Naive B cell (primary cell): ENCODE measurements at regions not wholly inside any gene's neighbourhood (a gene's known extent, or its start where the extent isn't known, plus 50 kb on each side); places are given as distances from the start of the nearest gene placed in this dataset.
A peak's percentile ranks its signal among the peaks of the same experiment; 100 is the strongest.

Experiments used
- ATAC-seq, 2 donors: fragments of 150-1000 bp; cut with Tn5 transposase; 2 replicates each; pipeline ENCODE4 v1.10.0; 2021; ENCODE audit warnings: low read depth in 2 of 2, mild to moderate bottlenecking in 2 of 2, moderate library complexity in 2 of 2
- DNase-seq: peaks from one replicate; pipeline ENCODE4 v3.0.0; 2022
- H3K27ac Mint-ChIP-seq, 6 donors: one replicate each; pipeline ENCODE4 v1.8.0; 2020 to 2022; ENCODE audit warnings: mild to moderate bottlenecking in 6 of 6, mixed read lengths in 6 of 6, moderate library complexity in 5 of 6, inconsistent platforms in 2 of 6
- H3K27me3 Mint-ChIP-seq, 3 donors: one replicate each; pipeline ENCODE4 v1.8.0; 2021 to 2022; ENCODE audit warnings: mixed read lengths in 3 of 3, mild to moderate bottlenecking in 1 of 3
- H3K36me3 Mint-ChIP-seq, 2 donors: one replicate each; pipeline ENCODE4 v1.8.0; 2020 to 2022; ENCODE audit warnings: mixed read lengths in 2 of 2, inconsistent platforms in 1 of 2, mild to moderate bottlenecking in 1 of 2
- H3K4me1 Mint-ChIP-seq, 3 donors: one replicate each; pipeline ENCODE4 v1.8.0; 2020 to 2022; ENCODE audit warnings: mixed read lengths in 3 of 3, inconsistent platforms in 1 of 3, mild to moderate bottlenecking in 1 of 3, moderate library complexity in 1 of 3
- H3K4me3 Mint-ChIP-seq, 8 donors: one replicate each; pipeline ENCODE4 v1.8.0; 2020 to 2022; ENCODE audit warnings: mild to moderate bottlenecking in 8 of 8, mixed read lengths in 8 of 8, moderate library complexity in 8 of 8, inconsistent platforms in 2 of 8
- H3K9me3 Mint-ChIP-seq, 7 donors: one replicate each; pipeline ENCODE4 v1.8.0; 2020 to 2022; ENCODE audit warnings: mixed read lengths in 7 of 7, mild to moderate bottlenecking in 5 of 7, inconsistent platforms in 2 of 7, moderate library complexity in 1 of 7

DNA sequence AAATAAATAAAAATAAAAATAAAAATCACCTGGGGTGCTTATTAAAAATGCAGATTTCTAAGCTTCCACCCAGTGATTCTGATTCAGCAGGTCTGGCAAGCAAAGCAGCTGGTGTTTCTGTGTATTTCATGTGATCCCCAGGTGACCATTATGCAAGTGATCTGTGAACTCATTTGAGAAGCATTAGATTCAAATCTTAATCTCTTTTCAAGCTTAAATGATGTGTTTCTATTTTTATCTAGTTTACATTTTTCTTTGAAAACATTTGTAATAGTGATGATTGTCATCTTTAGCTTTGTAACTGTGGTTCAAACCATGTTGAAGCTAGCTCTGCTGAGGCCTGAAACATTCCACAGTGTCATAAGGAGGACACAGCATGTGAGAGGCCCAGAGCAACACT is 804.8 kb upstream of the ZNF608 start:
- Mint-ChIP-seq H3K36me3 (no peaks in the 10 kb centered on the region), H3K9me3 (peaks cover 0 to 3% (median 0%) of the 10 kb centered on the region in 7 donors), H3K27ac (no peak overlapping the region), H3K4me1 (peaks cover 0 to 9% (median 2%) of the 10 kb centered on the region in 3 donors), H3K27me3 (peaks cover 0 to 8% (median 4%) of the 10 kb centered on the region in 3 donors), H3K4me3 (no peak overlapping the region)
- no peak for ATAC-seq
- no peak for DNase-seq

DNA sequence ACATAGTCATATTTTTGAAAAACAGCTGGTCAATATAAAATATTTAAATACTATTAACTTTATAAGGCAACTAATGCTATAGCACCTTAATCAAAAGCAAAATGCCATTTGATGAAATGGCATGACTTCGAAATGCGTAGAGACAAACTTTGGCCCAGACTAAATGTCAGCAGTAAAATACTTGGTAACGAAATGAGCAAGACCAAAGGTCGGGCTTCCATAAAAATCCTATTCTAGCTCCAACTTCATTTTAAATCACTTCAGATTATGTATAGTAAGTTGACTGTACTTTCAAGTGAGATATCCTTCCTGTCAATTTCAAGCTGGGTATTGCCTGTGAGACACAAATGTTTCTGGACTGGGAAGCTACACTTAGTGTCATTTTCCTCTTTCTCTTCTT is 805.4 kb upstream of the ZNF608 start:
- no peaks in the 10 kb centered on the region for H3K36me3 Mint-ChIP-seq
- no peak overlapping the region for H3K27ac Mint-ChIP-seq
- peaks cover 0 to 8% (median 4%) of the 10 kb centered on the region in 3 donors for H3K27me3 Mint-ChIP-seq
- ATAC-seq (no peak), DNase-seq (no peak)
- H3K4me1 Mint-ChIP-seq, result peaks cover 0 to 9% (median 2%) of the 10 kb centered on the region in 3 donors
- peaks cover 0 to 3% (median 0%) of the 10 kb centered on the region in 7 donors for H3K9me3 Mint-ChIP-seq
- H3K4me3 Mint-ChIP-seq, result no peak overlapping the region

DNA sequence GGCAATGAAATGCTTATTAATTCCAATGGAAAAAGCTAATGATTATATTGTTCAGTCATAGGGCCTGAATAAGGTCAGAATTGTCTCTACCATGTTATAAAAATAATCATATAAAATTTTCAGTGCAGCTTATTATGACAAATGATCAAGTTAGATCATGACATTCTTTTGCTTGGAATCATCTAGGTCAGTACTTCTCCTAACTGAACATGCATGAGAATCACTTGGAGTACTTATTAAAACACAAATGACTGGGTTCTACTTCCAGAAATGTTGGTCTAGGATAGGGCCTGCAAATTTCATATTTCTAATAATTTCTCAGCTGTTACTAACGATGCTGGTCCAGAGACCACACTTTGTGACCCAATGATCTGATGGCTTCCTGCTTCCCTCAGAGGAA is 806.0 kb upstream of the ZNF608 start:
- H3K9me3 Mint-ChIP-seq, result peaks cover 0 to 3% (median 0%) of the 10 kb centered on the region in 7 donors
- DNase-seq, result no peak
- peaks cover 0 to 9% (median 2%) of the 10 kb centered on the region in 3 donors for H3K4me1 Mint-ChIP-seq
- H3K27ac Mint-ChIP-seq, result peak overlapping the region in 1 of 6 donors; percentile 17
- peaks cover 0 to 8% (median 4%) of the 10 kb centered on the region in 3 donors for H3K27me3 Mint-ChIP-seq
- H3K4me3 Mint-ChIP-seq, result no peak overlapping the region
- no peak for ATAC-seq
- H3K36me3 Mint-ChIP-seq, result no peaks in the 10 kb centered on the region

DNA sequence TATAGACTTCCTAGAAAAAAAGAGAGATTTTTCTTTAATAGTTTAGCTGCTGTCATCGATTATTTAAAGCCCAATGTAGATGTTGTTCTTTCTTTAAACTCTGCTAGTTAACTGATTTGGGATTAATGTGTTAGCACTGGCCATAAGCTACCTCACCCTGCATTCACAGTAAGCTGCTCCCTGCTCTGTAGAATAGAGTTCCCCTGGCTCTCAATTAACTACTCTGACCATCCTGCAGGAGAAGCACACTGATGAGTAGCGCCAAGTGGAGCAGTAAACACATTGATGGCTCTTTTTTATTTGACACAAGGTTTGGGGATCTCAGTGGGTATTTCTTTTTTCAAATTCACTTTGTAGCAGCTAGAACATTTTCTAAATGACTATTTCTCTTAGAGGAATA is 807.9 kb upstream of the ZNF608 start:
- ATAC-seq, result no peak
- H3K4me3 Mint-ChIP-seq, result no peak overlapping the region
- H3K36me3 Mint-ChIP-seq, result no peaks in the 10 kb centered on the region
- no peak overlapping the region for H3K27ac Mint-ChIP-seq
- no peaks in the 10 kb centered on the region for H3K9me3 Mint-ChIP-seq
- peaks cover 0 to 4% (median 2%) of the 10 kb centered on the region in 3 donors for H3K4me1 Mint-ChIP-seq
- no peak for DNase-seq
- peaks cover 0 to 9% (median 0%) of the 10 kb centered on the region in 3 donors for H3K27me3 Mint-ChIP-seq

DNA sequence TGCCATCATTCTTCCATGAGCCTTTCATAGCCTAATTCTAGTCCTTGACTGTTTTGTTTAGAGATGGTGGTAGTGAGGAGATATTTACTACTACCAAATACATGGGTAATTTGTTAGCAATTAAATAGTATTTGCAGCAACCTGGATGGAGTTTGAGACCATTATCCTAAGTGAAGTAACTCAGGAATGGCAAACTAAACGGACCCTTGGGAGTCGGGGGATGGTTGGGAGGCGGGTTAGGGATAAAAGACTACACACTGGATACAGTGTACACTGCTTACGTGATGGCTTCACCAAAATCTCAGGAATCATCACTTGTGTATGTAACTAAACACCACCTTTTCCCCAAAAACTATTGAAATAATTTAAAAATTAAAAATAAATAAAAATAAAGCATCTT is 809.2 kb upstream of the ZNF608 start:
- Mint-ChIP-seq H3K36me3 (no peaks in the 10 kb centered on the region), H3K27me3 (peaks cover 0 to 6% (median 3%) of the 10 kb centered on the region in 3 donors), H3K4me3 (no peak overlapping the region), H3K9me3 (no peaks in the 10 kb centered on the region), H3K4me1 (no peaks in the 10 kb centered on the region), H3K27ac (no peak overlapping the region)
- DNase-seq (no peak), ATAC-seq (no peak)

DNA sequence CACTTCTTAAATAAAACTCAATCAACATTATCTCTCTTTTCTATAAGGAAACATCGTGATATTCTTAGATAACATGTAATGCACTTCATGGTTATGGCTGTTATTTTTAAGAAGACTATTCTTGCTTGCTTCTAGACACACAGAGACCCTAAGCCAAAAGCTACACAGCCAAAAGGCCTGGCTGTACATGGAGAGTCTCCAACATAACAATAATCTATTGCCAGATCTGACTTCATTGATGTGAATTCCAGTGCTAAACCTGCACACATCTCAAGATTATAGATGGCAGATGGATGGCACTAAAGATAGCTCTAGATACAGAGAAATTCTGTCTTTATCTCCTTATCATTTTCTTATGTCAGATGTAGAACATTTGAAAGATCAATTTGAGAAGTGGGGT is 811.6 kb upstream of the ZNF608 start:
- H3K27ac Mint-ChIP-seq, result no peak overlapping the region
- DNase-seq, result no peak
- H3K9me3 Mint-ChIP-seq, result no peaks in the 10 kb centered on the region
- H3K4me1 Mint-ChIP-seq, result no peaks in the 10 kb centered on the region
- H3K4me3 Mint-ChIP-seq, result no peak overlapping the region
- no peaks in the 10 kb centered on the region for H3K36me3 Mint-ChIP-seq
- ATAC-seq, result no peak
- peaks cover 0 to 6% (median 5%) of the 10 kb centered on the region in 3 donors for H3K27me3 Mint-ChIP-seq

DNA sequence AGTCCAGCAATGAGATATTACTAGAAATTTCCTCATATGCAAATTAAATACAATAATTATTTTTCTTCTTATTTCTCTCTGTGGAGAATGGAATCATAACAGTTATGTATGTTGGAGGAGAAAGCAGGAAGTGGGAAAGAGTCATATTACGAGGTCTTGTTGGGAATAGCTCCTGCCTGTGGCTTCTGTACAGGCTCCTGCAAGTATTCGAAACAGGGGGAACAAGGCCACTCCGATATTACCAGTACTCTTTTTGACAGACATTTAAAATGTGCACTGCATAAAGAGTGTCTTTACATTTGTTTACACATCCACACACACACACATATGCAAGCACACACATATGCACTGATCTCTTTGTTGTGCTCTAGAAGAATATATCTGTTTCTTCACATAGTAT is 812.0 kb upstream of the ZNF608 start:
- Mint-ChIP-seq H3K27ac (no peak overlapping the region), H3K27me3 (peaks cover 0 to 6% (median 5%) of the 10 kb centered on the region in 3 donors), H3K36me3 (no peaks in the 10 kb centered on the region), H3K9me3 (no peaks in the 10 kb centered on the region), H3K4me3 (no peak overlapping the region), H3K4me1 (no peaks in the 10 kb centered on the region)
- DNase-seq, result no peak
- no peak for ATAC-seq

DNA sequence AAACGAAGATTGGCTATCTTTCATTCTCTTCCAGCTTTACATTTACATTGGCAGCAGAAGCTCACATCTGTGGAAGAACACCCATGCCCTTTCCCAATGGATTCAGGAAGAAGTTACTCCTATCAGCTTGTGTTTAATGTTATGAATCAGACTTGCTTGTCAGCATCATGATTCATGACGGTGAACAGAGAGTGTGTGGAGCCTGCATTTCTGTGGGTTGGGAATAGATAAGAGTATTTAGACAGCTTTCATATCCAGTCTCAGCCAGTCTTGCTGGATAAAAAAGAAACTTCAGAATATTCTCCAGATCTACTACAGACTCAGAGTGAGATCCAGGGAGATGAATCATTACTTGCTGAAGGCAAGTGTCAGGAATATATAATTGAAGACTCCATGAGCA is 812.9 kb upstream of the ZNF608 start:
- Mint-ChIP-seq H3K27me3 (peaks cover 0 to 6% (median 5%) of the 10 kb centered on the region in 3 donors), H3K4me3 (no peak overlapping the region), H3K27ac (no peak overlapping the region), H3K36me3 (no peaks in the 10 kb centered on the region), H3K4me1 (no peaks in the 10 kb centered on the region), H3K9me3 (no peaks in the 10 kb centered on the region)
- ATAC-seq, result no peak
- no peak for DNase-seq

DNA sequence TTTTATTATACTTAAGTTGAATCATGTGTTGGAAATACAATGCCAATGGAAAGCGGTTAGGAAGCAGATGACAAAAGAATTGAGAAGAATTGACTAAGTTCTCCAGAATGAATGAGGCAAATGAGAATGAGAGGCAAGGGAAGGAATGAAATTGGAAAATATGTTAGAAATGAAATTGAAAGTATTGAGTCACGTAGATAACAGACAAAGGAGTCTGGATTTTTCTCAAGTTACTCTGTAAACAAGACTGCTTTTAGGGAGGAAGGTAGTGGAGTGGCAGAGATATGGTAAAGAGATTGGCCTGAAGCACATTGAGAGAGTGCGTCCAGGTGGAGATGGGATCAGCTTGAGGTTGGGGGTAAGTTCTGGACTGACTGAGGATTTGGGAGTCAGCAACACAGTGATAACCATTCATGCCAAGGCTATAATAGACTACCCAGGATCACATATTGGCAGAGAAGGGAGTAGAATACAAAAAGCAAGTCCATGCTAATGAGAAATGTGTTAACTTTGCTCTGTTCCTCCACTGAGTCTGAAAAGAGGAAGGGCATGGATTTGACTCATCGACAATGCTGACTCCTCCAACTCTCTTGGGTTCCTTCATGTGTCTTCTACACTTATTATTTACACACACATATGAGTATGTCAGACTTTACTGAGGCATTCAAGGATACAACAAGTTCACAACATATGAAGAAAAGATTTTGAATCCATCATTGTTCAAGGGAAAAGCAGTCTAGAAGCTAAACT is 814.2 kb upstream of the ZNF608 start:
- DNase-seq (no peak), ATAC-seq (no peak)
- peaks cover 0 to 6% (median 5%) of the 10 kb centered on the region in 3 donors for H3K27me3 Mint-ChIP-seq
- no peaks in the 10 kb centered on the region for H3K9me3 Mint-ChIP-seq
- no peaks in the 10 kb centered on the region for H3K4me1 Mint-ChIP-seq
- no peak overlapping the region for H3K4me3 Mint-ChIP-seq
- no peaks in the 10 kb centered on the region for H3K36me3 Mint-ChIP-seq
- H3K27ac Mint-ChIP-seq, result no peak overlapping the region

DNA sequence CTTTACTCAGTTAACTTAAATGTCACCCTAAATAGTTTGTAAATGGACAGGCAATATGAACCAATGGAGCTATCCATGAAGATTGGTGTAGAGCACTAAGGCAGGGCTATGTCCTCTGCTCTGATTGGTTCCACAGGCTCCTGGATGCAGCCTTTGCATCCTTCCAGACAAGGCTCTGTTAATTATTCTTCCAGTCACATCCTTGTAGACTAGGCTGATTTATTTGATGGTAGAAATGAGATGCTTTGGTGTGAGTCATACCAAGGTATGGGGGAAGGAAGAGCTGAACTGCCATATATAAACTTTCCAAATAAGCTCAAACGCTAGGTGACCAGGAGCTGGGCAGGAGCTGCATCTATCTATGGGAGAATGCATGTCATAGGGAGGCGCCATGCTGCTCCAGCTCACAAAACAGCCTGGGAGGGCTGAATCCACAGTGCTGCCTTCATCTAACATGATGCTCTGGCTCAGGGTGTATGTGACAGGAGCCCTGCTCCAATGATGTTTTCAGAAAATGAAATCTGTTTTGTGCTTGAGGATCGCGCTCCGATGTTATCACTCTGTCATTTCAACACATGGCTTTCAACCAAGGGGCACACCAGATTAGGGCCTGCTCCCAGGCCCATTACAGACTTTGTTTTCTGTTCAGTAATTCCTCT is 818.0 kb upstream of the ZNF608 start:
- peaks cover 7 to 8% of the 10 kb centered on the region in 2 donors for H3K36me3 Mint-ChIP-seq
- peaks cover 0 to 11% (median 8%) of the 10 kb centered on the region in 7 donors for H3K9me3 Mint-ChIP-seq
- H3K27me3 Mint-ChIP-seq, result peaks cover 3 to 7% (median 5%) of the 10 kb centered on the region in 3 donors
- H3K4me1 Mint-ChIP-seq, result no peaks in the 10 kb centered on the region
- no peak overlapping the region for H3K27ac Mint-ChIP-seq
- DNase-seq, result no peak
- no peak overlapping the region for H3K4me3 Mint-ChIP-seq
- ATAC-seq, result no peak

DNA sequence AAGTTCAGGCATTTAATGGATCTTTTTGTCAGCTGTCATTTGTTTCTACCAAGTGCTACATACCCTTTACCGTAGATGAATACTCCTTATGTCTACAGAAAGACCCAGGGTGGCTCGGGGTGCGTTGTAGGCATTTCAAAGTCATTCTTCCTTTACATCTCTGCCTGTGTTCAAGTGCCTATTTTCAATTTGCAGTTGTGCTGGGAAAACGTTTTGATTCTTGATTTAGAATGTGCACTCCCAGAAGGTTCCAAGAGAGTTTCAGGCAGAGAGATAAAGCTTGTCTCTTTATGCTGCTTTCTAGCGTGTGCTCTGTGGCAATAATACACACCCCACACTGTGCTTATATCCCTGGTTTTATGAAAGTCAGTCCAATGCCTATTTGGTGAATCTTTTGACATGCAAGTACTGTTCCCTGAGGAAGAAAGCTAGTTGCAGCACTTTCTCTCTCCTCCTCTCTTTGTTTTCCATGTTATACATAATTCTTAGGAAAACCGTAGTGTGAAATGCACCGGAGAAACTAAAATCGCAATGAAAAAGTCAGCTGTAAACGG is 828.1 kb upstream of the ZNF608 start:
- Mint-ChIP-seq H3K9me3 (peaks cover 0 to 9% (median 4%) of the 10 kb centered on the region in 7 donors), H3K27me3 (peaks cover 0 to 11% (median 5%) of the 10 kb centered on the region in 3 donors), H3K4me1 (no peaks in the 10 kb centered on the region), H3K36me3 (no peaks in the 10 kb centered on the region), H3K27ac (no peak overlapping the region), H3K4me3 (no peak overlapping the region)
- ATAC-seq (no peak), DNase-seq (no peak)

DNA sequence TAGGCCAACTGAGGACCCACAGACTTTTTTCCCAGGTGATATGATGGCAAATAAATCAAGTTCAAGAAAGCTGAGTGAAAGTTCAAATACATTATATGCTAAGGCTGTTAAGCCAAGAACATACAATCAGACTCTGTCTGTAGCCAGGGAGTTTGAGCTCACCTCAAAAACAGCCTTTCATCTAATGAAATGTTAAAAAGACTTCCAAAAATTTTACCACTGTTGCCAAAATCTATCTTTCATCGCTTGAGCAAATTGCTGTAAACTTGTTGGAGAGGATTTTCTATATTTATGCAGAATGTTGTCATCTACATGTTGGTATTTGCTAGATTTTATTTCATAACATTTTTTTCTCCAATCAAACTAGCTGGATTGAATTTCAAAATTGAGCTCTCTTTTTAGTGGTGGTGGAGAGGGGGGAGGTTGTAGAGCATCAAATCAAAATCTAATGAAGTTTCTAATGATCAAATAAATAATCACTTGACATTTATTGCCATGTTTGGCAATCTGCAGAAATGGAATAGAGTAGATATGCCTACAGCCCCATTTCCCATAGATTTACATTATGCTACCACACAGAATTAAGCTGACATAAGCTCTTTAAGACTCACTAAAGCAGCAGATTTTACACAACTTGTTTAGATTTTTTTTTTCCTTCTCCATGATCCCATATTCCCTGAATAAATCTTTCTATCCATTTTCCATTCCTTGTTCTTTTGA is 828.9 kb upstream of the ZNF608 start:
- Mint-ChIP-seq H3K4me3 (no peak overlapping the region), H3K27ac (peak overlapping the region in 1 of 6 donors; percentile 70), H3K4me1 (no peaks in the 10 kb centered on the region), H3K27me3 (peaks cover 0 to 11% (median 5%) of the 10 kb centered on the region in 3 donors), H3K9me3 (peaks cover 0 to 7% (median 3%) of the 10 kb centered on the region in 7 donors), H3K36me3 (no peaks in the 10 kb centered on the region)
- ATAC-seq (no peak), DNase-seq (no peak)

DNA sequence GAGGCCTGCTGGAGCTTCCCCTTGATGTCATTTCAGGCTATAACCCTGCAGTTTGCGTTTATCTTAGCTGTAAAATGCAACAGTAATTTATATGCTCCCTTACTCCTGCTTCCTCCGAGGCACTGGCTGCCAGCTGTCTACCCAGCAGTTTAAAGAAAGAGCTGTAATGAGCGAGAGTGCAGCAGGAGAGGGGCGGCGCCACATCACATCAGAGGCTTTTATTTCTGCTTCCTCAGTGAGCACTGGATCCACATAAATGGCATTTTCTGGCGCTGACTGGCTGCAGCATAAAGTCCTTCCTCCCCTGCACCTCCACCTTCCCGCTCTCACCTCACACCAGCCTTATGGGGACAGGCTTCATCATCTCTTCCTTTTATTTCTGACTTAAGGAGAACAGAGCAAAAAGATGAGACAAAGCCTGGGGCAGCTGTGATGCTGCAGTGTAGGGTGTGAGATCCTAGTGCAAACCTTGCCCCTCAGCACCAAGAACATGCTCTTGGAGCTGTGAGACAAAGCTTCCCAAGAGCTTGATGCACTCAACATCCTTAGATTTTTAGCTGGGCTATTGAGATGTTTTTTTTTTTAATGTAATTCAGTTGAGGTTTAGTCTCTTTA is 829.6 kb upstream of the ZNF608 start:
- H3K4me1 Mint-ChIP-seq, result no peaks in the 10 kb centered on the region
- ATAC-seq, result no peak
- H3K36me3 Mint-ChIP-seq, result no peaks in the 10 kb centered on the region
- no peak for DNase-seq
- H3K4me3 Mint-ChIP-seq, result no peak overlapping the region
- peaks cover 0 to 5% (median 2%) of the 10 kb centered on the region in 7 donors for H3K9me3 Mint-ChIP-seq
- H3K27ac Mint-ChIP-seq, result peak overlapping the region in 1 of 6 donors; percentile 70
- H3K27me3 Mint-ChIP-seq, result peaks cover 0 to 11% (median 5%) of the 10 kb centered on the region in 3 donors
